ENCODE measurements at regions not wholly inside any gene's neighbourhood (a gene's known extent, or its start where the extent isn't known, plus 50 kb on each side); places are given as distances from the start of the nearest gene placed in this dataset.

GRCh38 chr18:75775121-75775520 lies 347.6 kb upstream of the SMIM21 start:
- no peak overlapping the region for H2AFZ ChIP-seq (ENCODE audit: low read depth, low read length)
- CTCF ChIA-PET (ENCODE audit: low intra/inter-chr PET ratio), result no interaction called here
- H3K27ac ChIP-seq (ENCODE audit: extremely low read depth, low read depth, low read length), result no peak overlapping the region
- H4K20me1 ChIP-seq (replicated peaks; ENCODE audit: control insufficient read depth, insufficient read depth, low read length), result no peaks in the 10 kb centered on the region
- in situ Hi-C loops (cut with MboI), result no loop called here
- no peak overlapping the region for H3K4me2 ChIP-seq (ENCODE audit: insufficient read depth, low read length)
- H3K4me3 ChIP-seq, result no peak overlapping the region
- no peaks in the 10 kb centered on the region for H3K36me3 ChIP-seq (ENCODE audit: control insufficient read depth, insufficient read depth, low read length)
- H3K27me3 ChIP-seq (ENCODE audit: control insufficient read depth in 2 of 2, insufficient read depth in 2 of 2, low read length in 2 of 2), result no peaks in the 10 kb centered on the region
- BruUV-seq (replicated peaks), result no TSS peak
- no peaks in the 10 kb centered on the region for H3K9me3 ChIP-seq (replicated peaks; ENCODE audit: control insufficient read depth, insufficient read depth, low read depth, low read length)
- H3K4me1 ChIP-seq (replicated peaks in 1 of 2; ENCODE audit: control insufficient read depth in 2 of 2, insufficient read depth in 2 of 2, low read length in 2 of 2), result no peaks in the 10 kb centered on the region
- no peaks in the 10 kb centered on the region for H3K79me2 ChIP-seq (ENCODE audit: control insufficient read depth, insufficient read depth, low read length)
- POLR2A ChIA-PET, result no interaction called here
- H3K9me1 ChIP-seq (ENCODE audit: control insufficient read depth, insufficient read depth, low read length), result no peaks in the 10 kb centered on the region
- intact Hi-C loops (cut with micrococcal nuclease), result no loop called here
- no peak for TF ChIP-seq POLR2AphosphoS5 (IDR thresholded peaks at IDR 0.05; ENCODE audit: control insufficient read depth, insufficient read depth, low read depth, low read length)
- no peak for FAIRE-seq
- DNase-seq (ENCODE audit: extremely low read depth in 1 of 4, low spot score in 3 of 4), result no peak
- WGBS (ENCODE audit: insufficient coverage, low coverage, missing lambda C conversion rate), result 0% methylated on average over 2 of the region's 2 CpGs
- ATAC-seq, result no peak
- no peak overlapping the region for H3K9ac ChIP-seq (ENCODE audit: insufficient read depth in 1 of 2, low read depth in 2 of 2, low read length in 2 of 2)

- in situ Hi-C loops (cut with MboI) (no loop called here), intact Hi-C loops (cut with micrococcal nuclease) (no loop called here)
- Histone ChIP-seq H3K9me3 (replicated peaks; ENCODE audit: control insufficient read depth, insufficient read depth, low read depth, low read length) (no peaks in the 10 kb centered on the region), H3K4me2 (ENCODE audit: insufficient read depth, low read length) (no peak overlapping the region), H4K20me1 (replicated peaks; ENCODE audit: control insufficient read depth, insufficient read depth, low read length) (no peaks in the 10 kb centered on the region), H3K9ac (ENCODE audit: insufficient read depth in 1 of 2, low read depth in 2 of 2, low read length in 2 of 2) (no peak overlapping the region), H3K27ac (ENCODE audit: extremely low read depth, low read depth, low read length) (no peak overlapping the region), H3K27me3 (ENCODE audit: control insufficient read depth in 2 of 2, insufficient read depth in 2 of 2, low read length in 2 of 2) (no peaks in the 10 kb centered on the region), H3K4me1 (replicated peaks in 1 of 2; ENCODE audit: control insufficient read depth in 2 of 2, insufficient read depth in 2 of 2, low read length in 2 of 2) (no peaks in the 10 kb centered on the region), H3K36me3 (ENCODE audit: control insufficient read depth, insufficient read depth, low read length) (no peaks in the 10 kb centered on the region), H2AFZ (ENCODE audit: low read depth, low read length) (no peak overlapping the region), H3K79me2 (ENCODE audit: control insufficient read depth, insufficient read depth, low read length) (no peaks in the 10 kb centered on the region), H3K4me3 (no peak overlapping the region), H3K9me1 (ENCODE audit: control insufficient read depth, insufficient read depth, low read length) (no peaks in the 10 kb centered on the region)
- WGBS (ENCODE audit: insufficient coverage, low coverage, missing lambda C conversion rate), result 0% methylated on average over 3 of the region's 3 CpGs
- no peak for TF ChIP-seq MAZ (CRISPR knock-in tag; conservative IDR thresholded peaks at IDR 0.05 in 1 of 2, IDR thresholded peaks at IDR 0.05 in 1 of 2)
- TF ChIP-seq NBN (IDR thresholded peaks at IDR 0.05; ENCODE audit: low read depth), result no peak
- no peak for TF ChIP-seq PCBP2 (IDR thresholded peaks at IDR 0.05; ENCODE audit: low read depth, low read length, poor library complexity, severe bottlenecking)
- TF ChIP-seq SMAD4 (CRISPR knock-in tag; conservative IDR thresholded peaks at IDR 0.05), result no peak
- no peak for TF ChIP-seq TSHZ1 (CRISPR knock-in tag; IDR thresholded peaks at IDR 0.05)
- no TSS peak for BruUV-seq (replicated peaks)
- no peak for DNase-seq (ENCODE audit: extremely low read depth in 1 of 4, low spot score in 3 of 4)
- no peak for ATAC-seq
- CTCF ChIA-PET (ENCODE audit: low intra/inter-chr PET ratio), result no interaction called here
- FAIRE-seq, result no peak
- POLR2A ChIA-PET, result no interaction called here
Measured at GRCh38 chr18:75773618-75774017, 346.1 kb upstream of the SMIM21 start.

Data from K562 (cell line).